ENCODE measurements at regions not wholly inside any gene's neighbourhood (a gene's known extent, or its start where the extent isn't known, plus 50 kb on each side); places are given as distances from the start of the nearest gene placed in this dataset.
"Not testable (repeated sequence)": the region's sequence is repeated elsewhere in the genome, so short reads cannot be mapped to it uniquely, and the experiment has no call there.

- no peak for ATAC-seq
- no peaks in the 10 kb centered on the region for H3F3A ChIP-seq (ENCODE audit: low read length, unreplicated experiment)
Measured at GRCh38 chr13:105838231-105838630, 697.2 kb downstream of the EFNB2 start.

GRCh38 chr13:105837295-105837694 is 698.2 kb downstream of the EFNB2 start:
- H2AFZ ChIP-seq (ENCODE audit: low read length); CTCF ChIA-PET; H3K9me2 ChIP-seq (replicated peaks; ENCODE audit: low read length); H3K4me1 ChIP-seq (ENCODE audit: insufficient read depth, low read length); H3K4me2 ChIP-seq (ENCODE audit: low read length); H3K9ac ChIP-seq (ENCODE audit: low read length); H3K79me2 ChIP-seq (ENCODE audit: low read length); BruUV-seq (replicated peaks); DNase-seq; H3K36me3 ChIP-seq (ENCODE audit: low read depth, low read length); H3K9me3 ChIP-seq (ENCODE audit: low read length); ATAC-seq; intact Hi-C loops (cut with micrococcal nuclease); H3K4me3 ChIP-seq (ENCODE audit: low read length); H3F3A ChIP-seq (ENCODE audit: low read length, unreplicated experiment); H4K20me1 ChIP-seq (ENCODE audit: low read length); POLR2A ChIA-PET (ENCODE audit: unreplicated experiment); H3K27ac ChIP-seq (ENCODE audit: low read length); H3K27me3 ChIP-seq (ENCODE audit: low read length): not testable (repeated sequence)

More at GRCh38 chr13:105838231-105838630, 697.2 kb downstream of the EFNB2 start:
- H3K9me2 ChIP-seq (replicated peaks; ENCODE audit: low read length): no peaks in the 10 kb centered on the region
- ChIA-PET CTCF (no interaction called here), POLR2A (ENCODE audit: unreplicated experiment) (no interaction called here)
- no TSS peak for BruUV-seq (replicated peaks)
- no peaks in the 10 kb centered on the region for H3K36me3 ChIP-seq (ENCODE audit: low read depth, low read length)
- no peaks in the 10 kb centered on the region for H3K79me2 ChIP-seq (ENCODE audit: low read length)
- no peak overlapping the region for H3K4me2 ChIP-seq (ENCODE audit: low read length)
- no peak overlapping the region for H2AFZ ChIP-seq (ENCODE audit: low read length)
- H3K9ac ChIP-seq (ENCODE audit: low read length): no peak overlapping the region
- H3K4me3 ChIP-seq (ENCODE audit: low read length): no peak overlapping the region
- H3K9me3 ChIP-seq (ENCODE audit: low read length): no peaks in the 10 kb centered on the region
- DNase-seq: no peak
- no peak overlapping the region for H3K27ac ChIP-seq (ENCODE audit: low read length)
- no peaks in the 10 kb centered on the region for H4K20me1 ChIP-seq (ENCODE audit: low read length)
- intact Hi-C loops (cut with micrococcal nuclease): no loop called here
- TF ChIP-seq CTCF (conservative IDR thresholded peaks at IDR 0.05; ENCODE audit: low read depth, low read length) (no peak), EZH2phosphoT487 (IDR thresholded peaks at IDR 0.05; ENCODE audit: borderline replicate concordance, low read length) (no peak), EZH2 (IDR thresholded peaks at IDR 0.05; ENCODE audit: low read length, unreplicated experiment) (no peak)
- no peaks in the 10 kb centered on the region for H3K27me3 ChIP-seq (ENCODE audit: low read length)
- H3K4me1 ChIP-seq (ENCODE audit: insufficient read depth, low read length): no peaks in the 10 kb centered on the region

- DNase-seq: no peak
- no peak for ATAC-seq
- no peak overlapping the region for H3K9ac ChIP-seq (ENCODE audit: low read length)
- H3K79me2 ChIP-seq (ENCODE audit: low read length): no peaks in the 10 kb centered on the region
- H3K27me3 ChIP-seq (ENCODE audit: low read length): no peaks in the 10 kb centered on the region
- H3K4me2 ChIP-seq (ENCODE audit: low read length): no peak overlapping the region
- no TSS peak for BruUV-seq (replicated peaks)
- ChIA-PET CTCF (no interaction called here), POLR2A (ENCODE audit: unreplicated experiment) (no interaction called here)
- no peaks in the 10 kb centered on the region for H4K20me1 ChIP-seq (ENCODE audit: low read length)
- intact Hi-C loops (cut with micrococcal nuclease): no loop called here
- H3K36me3 ChIP-seq (ENCODE audit: low read depth, low read length): no peaks in the 10 kb centered on the region
- H3F3A ChIP-seq (ENCODE audit: low read length, unreplicated experiment): no peaks in the 10 kb centered on the region
- no peak overlapping the region for H3K27ac ChIP-seq (ENCODE audit: low read length)
- H2AFZ ChIP-seq (ENCODE audit: low read length): no peak overlapping the region
- TF ChIP-seq EZH2phosphoT487 (IDR thresholded peaks at IDR 0.05; ENCODE audit: borderline replicate concordance, low read length) (no peak), CTCF (conservative IDR thresholded peaks at IDR 0.05; ENCODE audit: low read depth, low read length) (no peak), EZH2 (IDR thresholded peaks at IDR 0.05; ENCODE audit: low read length, unreplicated experiment) (no peak)
- no peak overlapping the region for H3K4me3 ChIP-seq (ENCODE audit: low read length)
- no peaks in the 10 kb centered on the region for H3K9me2 ChIP-seq (replicated peaks; ENCODE audit: low read length)
- no peaks in the 10 kb centered on the region for H3K9me3 ChIP-seq (ENCODE audit: low read length)
- no peaks in the 10 kb centered on the region for H3K4me1 ChIP-seq (ENCODE audit: insufficient read depth, low read length)
Measured at GRCh38 chr13:105830821-105831220, 704.6 kb downstream of the EFNB2 start.
